Uterus (tissue), 3 donors: ENCODE measurements at regions not wholly inside any gene's neighbourhood (a gene's known extent, or its start where the extent isn't known, plus 50 kb on each side); places are given as distances from the start of the nearest gene placed in this dataset.

Source experiments
- DNase-seq, 2 donors: peaks; one replicate each; pipeline ENCODE4 v3.0.0-alpha.2; 2019 to 2020
- H3K27ac ChIP-seq, 2 donors: fragments of 200-600 bp; sonication (generic); 1 replicate in 1 of 2; 2 replicates in 1 of 2; pipeline ENCODE4 v1.5.1; 2016 to 2018
- H3K27me3 ChIP-seq, 2 donors: fragments of 200-600 bp; sonication (generic); one replicate each; pipeline ENCODE4 v1.5.1; 2018 to 2019; ENCODE audit warnings: control low read depth in 1 of 2
- H3K36me3 ChIP-seq, 2 donors: fragments of 200-600 bp; sonication (generic); one replicate each; pipeline ENCODE4 v1.5.1; 2019; ENCODE audit warnings: control low read depth in 1 of 2
- H3K4me1 ChIP-seq, 2 donors: fragments of 200-600 bp; sonication (generic); one replicate each; pipeline ENCODE4 v1.5.1; 2018 to 2019; ENCODE audit warnings: control low read depth in 1 of 2
- H3K4me3 ChIP-seq, 2 donors: fragments of 200-600 bp; sonication (generic); 1 replicate in 1 of 2; 2 replicates in 1 of 2; pipeline ENCODE4 v1.5.1; 2018 to 2019; ENCODE audit warnings: mild to moderate bottlenecking in 1 of 2
- H3K9me3 ChIP-seq, 2 donors: fragments of 200-600 bp; sonication (generic); one replicate each; pipeline ENCODE4 v1.5.1; 2019; ENCODE audit warnings: control low read depth in 1 of 2
- POLR2A ChIP-seq, 2 donors: fragments of 450-650 bp; IDR thresholded peaks; one replicate each; pipeline ENCODE4 v1.6.1; 2016; ENCODE audit warnings: antibody characterized with exemption in 2 of 2, mild to moderate bottlenecking in 1 of 2, moderate library complexity in 1 of 2
- intact Hi-C: fragments of 100-400 bp; cut with DNase I; formaldehyde crosslinking; loops from one replicate; pipeline ENCODE4 v1.15.1; 2023; ENCODE audit warnings: low total_unique reads
- TF ChIP-seq, protein P1 (sequence below), 4 experiments: fragments of 200-600 bp in 2 of 4; fragments of 450-650 bp in 2 of 4; sonication (generic) in 2 of 4; IDR thresholded peaks; one replicate each; pipeline ENCODE4 v1.5.1; 2016 to 2019; ENCODE audit warnings: antibody characterized with exemption in 4 of 4, mild to moderate bottlenecking in 2 of 4, moderate library complexity in 1 of 4
- donor health status: DM: yes; HTN: yes; CAD: no.

DNA sequence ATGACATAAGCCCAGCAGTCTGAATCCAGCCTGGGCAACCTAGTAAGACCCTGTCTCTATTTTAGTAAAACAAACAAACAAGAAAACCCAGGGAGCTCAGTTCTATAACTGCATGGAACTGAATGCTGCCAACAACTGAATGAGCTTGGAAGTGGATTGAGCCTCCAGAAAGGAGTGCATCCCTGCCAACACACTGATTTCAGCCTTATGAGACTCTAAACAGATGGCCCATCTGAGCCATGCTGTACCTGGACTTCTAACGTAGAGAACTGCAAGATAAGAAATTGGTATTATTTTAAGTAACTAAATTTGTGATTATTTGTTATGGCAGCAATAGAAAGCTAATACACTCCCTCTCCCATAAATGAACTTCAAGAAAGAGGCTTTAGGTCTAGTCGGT, 150.4 kb upstream of the RAI14 start:
- TF ChIP-seq, protein P1, sequence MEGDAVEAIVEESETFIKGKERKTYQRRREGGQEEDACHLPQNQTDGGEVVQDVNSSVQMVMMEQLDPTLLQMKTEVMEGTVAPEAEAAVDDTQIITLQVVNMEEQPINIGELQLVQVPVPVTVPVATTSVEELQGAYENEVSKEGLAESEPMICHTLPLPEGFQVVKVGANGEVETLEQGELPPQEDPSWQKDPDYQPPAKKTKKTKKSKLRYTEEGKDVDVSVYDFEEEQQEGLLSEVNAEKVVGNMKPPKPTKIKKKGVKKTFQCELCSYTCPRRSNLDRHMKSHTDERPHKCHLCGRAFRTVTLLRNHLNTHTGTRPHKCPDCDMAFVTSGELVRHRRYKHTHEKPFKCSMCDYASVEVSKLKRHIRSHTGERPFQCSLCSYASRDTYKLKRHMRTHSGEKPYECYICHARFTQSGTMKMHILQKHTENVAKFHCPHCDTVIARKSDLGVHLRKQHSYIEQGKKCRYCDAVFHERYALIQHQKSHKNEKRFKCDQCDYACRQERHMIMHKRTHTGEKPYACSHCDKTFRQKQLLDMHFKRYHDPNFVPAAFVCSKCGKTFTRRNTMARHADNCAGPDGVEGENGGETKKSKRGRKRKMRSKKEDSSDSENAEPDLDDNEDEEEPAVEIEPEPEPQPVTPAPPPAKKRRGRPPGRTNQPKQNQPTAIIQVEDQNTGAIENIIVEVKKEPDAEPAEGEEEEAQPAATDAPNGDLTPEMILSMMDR (IDR thresholded peaks at IDR 0.05) = no peak
- no peak for TF ChIP-seq POLR2A (IDR thresholded peaks at IDR 0.05)
- peak overlapping the region in 1 of 2 donors; percentile 69 for H3K27ac ChIP-seq
- intact Hi-C loops = no loop called here
- H3K4me3 ChIP-seq = no peak overlapping the region
- H3K4me1 ChIP-seq = peaks cover 4 to 16% of the 10 kb centered on the region in 2 donors
- no peaks in the 10 kb centered on the region for H3K27me3 ChIP-seq
- no peaks in the 10 kb centered on the region for H3K36me3 ChIP-seq
- no peak for DNase-seq
- no peaks in the 10 kb centered on the region for H3K9me3 ChIP-seq

DNA sequence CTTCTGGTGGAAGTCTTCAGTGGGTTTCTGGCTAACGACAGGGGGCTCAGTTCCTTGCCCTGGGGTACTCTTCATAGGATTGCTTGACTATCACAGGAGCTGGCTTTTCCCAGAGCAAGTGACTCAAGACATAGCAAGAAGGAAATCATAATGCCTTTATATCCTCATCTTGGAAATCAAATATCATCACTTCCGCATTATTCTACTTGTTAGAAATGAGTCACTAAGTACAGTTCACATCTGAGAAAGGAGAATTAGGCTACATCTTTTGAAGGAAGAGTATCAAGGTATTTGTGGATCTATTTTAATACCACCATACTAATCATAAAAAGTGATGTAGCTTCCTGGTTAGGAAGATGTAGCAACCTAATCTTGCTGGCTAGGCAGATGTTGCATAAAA, 148.2 kb upstream of the RAI14 start:
- Histone ChIP-seq H3K9me3 (no peaks in the 10 kb centered on the region), H3K4me3 (no peak overlapping the region), H3K4me1 (peaks cover 4 to 11% of the 10 kb centered on the region in 2 donors), H3K36me3 (no peaks in the 10 kb centered on the region), H3K27ac (no peak overlapping the region), H3K27me3 (no peaks in the 10 kb centered on the region)
- no peak for TF ChIP-seq POLR2A (IDR thresholded peaks at IDR 0.05)
- TF ChIP-seq, protein P1 (IDR thresholded peaks at IDR 0.05) = no peak
- intact Hi-C loops = no loop called here
- no peak for DNase-seq

DNA sequence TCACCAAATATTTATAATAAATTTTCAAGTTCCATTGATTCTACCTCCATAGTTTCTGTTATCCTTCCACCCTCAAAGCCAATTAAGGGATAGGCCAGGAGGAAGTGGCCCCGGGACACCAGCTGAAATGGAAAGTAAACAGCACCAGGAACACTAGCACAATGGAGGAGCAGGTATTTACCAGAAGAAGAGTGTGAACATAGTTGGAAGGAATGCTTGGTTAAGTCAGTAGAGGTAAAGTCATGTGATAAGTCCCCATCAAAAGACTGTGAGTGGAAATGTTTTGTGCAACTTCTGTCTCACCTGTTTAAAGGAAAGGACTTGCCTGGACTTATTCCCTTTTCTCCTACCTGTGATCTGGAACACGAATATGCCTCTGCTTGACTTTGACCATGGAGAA, 146.7 kb upstream of the RAI14 start:
- no peaks in the 10 kb centered on the region for H3K9me3 ChIP-seq
- peak overlapping the region; percentile 84 for H3K27ac ChIP-seq
- H3K27me3 ChIP-seq = no peaks in the 10 kb centered on the region
- TF ChIP-seq, protein P1 (IDR thresholded peaks at IDR 0.05) = no peak
- no peak for TF ChIP-seq POLR2A (IDR thresholded peaks at IDR 0.05)
- peaks cover 0 to 4% of the 10 kb centered on the region in 2 donors for H3K4me1 ChIP-seq
- no peak for DNase-seq
- H3K4me3 ChIP-seq = no peak overlapping the region
- intact Hi-C loops = no loop called here
- H3K36me3 ChIP-seq = no peaks in the 10 kb centered on the region

DNA sequence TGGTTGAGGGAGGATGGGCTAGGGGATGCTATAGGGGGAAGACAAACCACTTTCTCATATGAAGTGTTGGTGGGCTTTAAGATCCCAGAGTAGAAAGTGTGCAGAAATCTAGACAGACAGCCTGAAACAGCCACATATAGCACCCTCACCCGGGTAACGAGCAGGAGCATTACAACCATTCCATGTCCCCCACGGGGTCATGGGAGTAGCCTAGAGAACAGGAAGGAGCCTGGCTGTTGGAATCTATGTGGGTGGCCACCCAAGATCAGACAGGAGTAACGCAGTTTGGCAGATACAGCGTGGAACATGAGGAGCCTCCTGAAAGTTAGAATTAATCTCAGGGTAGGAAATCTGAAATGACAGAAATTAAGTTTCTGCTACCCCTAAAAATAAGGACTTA, 146.1 kb upstream of the RAI14 start:
- H3K27ac ChIP-seq = peak overlapping the region; percentile 84
- TF ChIP-seq POLR2A (IDR thresholded peaks at IDR 0.05) = no peak
- TF ChIP-seq, protein P1 (IDR thresholded peaks at IDR 0.05) = no peak

DNA sequence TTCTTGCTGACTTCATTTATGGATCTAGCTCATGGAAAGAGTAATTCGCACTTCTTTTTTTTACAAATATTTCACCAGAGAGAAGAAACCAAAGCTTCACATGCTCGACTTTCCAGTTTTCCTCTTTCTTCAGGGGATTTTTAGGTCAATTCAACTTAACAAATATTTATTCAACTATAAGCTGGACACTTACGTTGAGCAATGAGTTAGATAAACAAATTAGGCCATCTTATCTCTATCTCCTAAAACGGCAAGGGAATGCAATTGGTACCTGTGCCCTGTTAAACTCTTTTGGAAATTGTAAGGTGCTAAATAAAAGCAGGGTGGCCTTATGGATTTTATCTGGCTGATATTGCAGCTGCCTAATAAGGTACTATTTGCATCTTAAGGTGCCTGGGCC, 145.1 kb upstream of the RAI14 start:
- no peak for DNase-seq
- intact Hi-C loops = no loop called here
- peak overlapping the region; percentile 84 for H3K27ac ChIP-seq
- H3K4me3 ChIP-seq = no peak overlapping the region
- no peak for TF ChIP-seq POLR2A (IDR thresholded peaks at IDR 0.05)
- TF ChIP-seq, protein P1 (IDR thresholded peaks at IDR 0.05) = no peak
- H3K4me1 ChIP-seq = peaks cover 0 to 4% of the 10 kb centered on the region in 2 donors
- H3K36me3 ChIP-seq = no peaks in the 10 kb centered on the region
- H3K27me3 ChIP-seq = no peaks in the 10 kb centered on the region
- H3K9me3 ChIP-seq = no peaks in the 10 kb centered on the region

More for the DNA sequence above, 146.1 kb upstream of the RAI14 start:
- no peaks in the 10 kb centered on the region for H3K36me3 ChIP-seq
- peaks cover 0 to 4% of the 10 kb centered on the region in 2 donors for H3K4me1 ChIP-seq
- H3K27me3 ChIP-seq = no peaks in the 10 kb centered on the region
- intact Hi-C loops = no loop called here
- DNase-seq = no peak
- no peaks in the 10 kb centered on the region for H3K9me3 ChIP-seq
- no peak overlapping the region for H3K4me3 ChIP-seq
